ENCODE measurements at regions not wholly inside any gene's neighbourhood (a gene's known extent, or its start where the extent isn't known, plus 50 kb on each side); places are given as distances from the start of the nearest gene placed in this dataset.

GRCh38 chrX:39839371-39839770, 258.4 kb downstream of the BCOR start:
- no peak overlapping the region for H3K27ac ChIP-seq (ENCODE audit: low read depth, low read length)
- H3K4me3 ChIP-seq (ENCODE audit: low read length) = no peak overlapping the region
- WGBS = 76% methylated on average over 6 of the region's 6 CpGs

GRCh38 chrX:39840133-39840532, 257.6 kb downstream of the BCOR start:
- H3K9ac ChIP-seq (ENCODE audit: low read depth, low read length) = no peak overlapping the region
- no peak overlapping the region for H3K27ac ChIP-seq (ENCODE audit: low read depth, low read length)
- 92% methylated on average over 14 of the region's 14 CpGs for WGBS
- no peak overlapping the region for H3K4me3 ChIP-seq (ENCODE audit: low read length)
- no peaks in the 10 kb centered on the region for H3K27me3 ChIP-seq (ENCODE audit: insufficient read depth, low read length)
- H3K36me3 ChIP-seq (ENCODE audit: insufficient read depth, low read length) = no peaks in the 10 kb centered on the region
- no peaks in the 10 kb centered on the region for H3K9me3 ChIP-seq (ENCODE audit: insufficient read depth, low read depth, low read length)
- H3K4me1 ChIP-seq (ENCODE audit: insufficient read depth, low read length) = peaks cover 8% of the 10 kb centered on the region; the same call in 1 of the 2 replicates

More at GRCh38 chrX:39839371-39839770, 258.4 kb downstream of the BCOR start:
- no peaks in the 10 kb centered on the region for H3K9me3 ChIP-seq (ENCODE audit: insufficient read depth, low read depth, low read length)
- no peaks in the 10 kb centered on the region for H3K36me3 ChIP-seq (ENCODE audit: insufficient read depth, low read length)
- H3K4me1 ChIP-seq (ENCODE audit: insufficient read depth, low read length) = peaks cover 8% of the 10 kb centered on the region; the same call in 1 of the 2 replicates
- H3K9ac ChIP-seq (ENCODE audit: low read depth, low read length) = no peak overlapping the region
- H3K27me3 ChIP-seq (ENCODE audit: insufficient read depth, low read length) = no peaks in the 10 kb centered on the region

GRCh38 chrX:39840581-39841093, 257.1 kb downstream of the BCOR start:
- WGBS = 95% methylated on average over 20 of the region's 20 CpGs
- H3K4me1 ChIP-seq (ENCODE audit: insufficient read depth, low read length) = peaks cover 8% of the 10 kb centered on the region; the same call in 1 of the 2 replicates
- H3K9me3 ChIP-seq (ENCODE audit: insufficient read depth, low read depth, low read length) = no peaks in the 10 kb centered on the region
- H3K36me3 ChIP-seq (ENCODE audit: insufficient read depth, low read length) = no peaks in the 10 kb centered on the region
- no peaks in the 10 kb centered on the region for H3K27me3 ChIP-seq (ENCODE audit: insufficient read depth, low read length)
- no peak overlapping the region for H3K9ac ChIP-seq (ENCODE audit: low read depth, low read length)
- no peak overlapping the region for H3K27ac ChIP-seq (ENCODE audit: low read depth, low read length)
- no peak overlapping the region for H3K4me3 ChIP-seq (ENCODE audit: low read length)

- no peaks in the 10 kb centered on the region for H3K27me3 ChIP-seq (ENCODE audit: insufficient read depth, low read length)
- H3K9me3 ChIP-seq (ENCODE audit: insufficient read depth, low read depth, low read length) = no peaks in the 10 kb centered on the region
- no peaks in the 10 kb centered on the region for H3K36me3 ChIP-seq (ENCODE audit: insufficient read depth, low read length)
- no peak overlapping the region for H3K9ac ChIP-seq (ENCODE audit: low read depth, low read length)
- 24% methylated on average over 6 of the region's 6 CpGs for WGBS
- no peak overlapping the region for H3K4me3 ChIP-seq (ENCODE audit: low read length)
- peaks cover 8% of the 10 kb centered on the region; the same call in 1 of the 2 replicates for H3K4me1 ChIP-seq (ENCODE audit: insufficient read depth, low read length)
- no peak overlapping the region for H3K27ac ChIP-seq (ENCODE audit: low read depth, low read length)
Observed at GRCh38 chrX:39841604-39842003, 256.2 kb downstream of the BCOR start.

- Histone ChIP-seq H3K9ac (ENCODE audit: low read depth, low read length) (no peak overlapping the region), H3K9me3 (ENCODE audit: insufficient read depth, low read depth, low read length) (no peaks in the 10 kb centered on the region), H3K27me3 (ENCODE audit: insufficient read depth, low read length) (no peaks in the 10 kb centered on the region), H3K4me3 (ENCODE audit: low read length) (no peak overlapping the region), H3K27ac (ENCODE audit: low read depth, low read length) (no peak overlapping the region), H3K36me3 (ENCODE audit: insufficient read depth, low read length) (no peaks in the 10 kb centered on the region), H3K4me1 (ENCODE audit: insufficient read depth, low read length) (peaks cover 8% of the 10 kb centered on the region; the same call in 1 of the 2 replicates)
- WGBS = 92% methylated on average over 7 of the region's 10 CpGs
Observed at GRCh38 chrX:39842281-39842973, 255.3 kb downstream of the BCOR start.

GRCh38 chrX:39843318-39843717, 254.4 kb downstream of the BCOR start:
- Histone ChIP-seq H3K9me3 (ENCODE audit: insufficient read depth, low read depth, low read length) (no peaks in the 10 kb centered on the region), H3K27ac (ENCODE audit: low read depth, low read length) (no peak overlapping the region), H3K9ac (ENCODE audit: low read depth, low read length) (no peak overlapping the region), H3K27me3 (ENCODE audit: insufficient read depth, low read length) (no peaks in the 10 kb centered on the region), H3K36me3 (ENCODE audit: insufficient read depth, low read length) (no peaks in the 10 kb centered on the region), H3K4me3 (ENCODE audit: low read length) (no peak overlapping the region), H3K4me1 (ENCODE audit: insufficient read depth, low read length) (peaks cover 8% of the 10 kb centered on the region; the same call in 1 of the 2 replicates)
- 86% methylated on average over 4 of the region's 4 CpGs for whole genome bisulfite sequencing

GRCh38 chrX:39845233-39845632, 252.5 kb downstream of the BCOR start:
- H3K27me3 ChIP-seq (ENCODE audit: insufficient read depth, low read length) = no peaks in the 10 kb centered on the region
- no peak overlapping the region for H3K27ac ChIP-seq (ENCODE audit: low read depth, low read length)
- H3K9ac ChIP-seq (ENCODE audit: low read depth, low read length) = no peak overlapping the region
- no peak overlapping the region for H3K4me3 ChIP-seq (ENCODE audit: low read length)
- no peaks in the 10 kb centered on the region for H3K9me3 ChIP-seq (ENCODE audit: insufficient read depth, low read depth, low read length)
- H3K36me3 ChIP-seq (ENCODE audit: insufficient read depth, low read length) = no peaks in the 10 kb centered on the region
- WGBS = 92% methylated on average over 9 of the region's 9 CpGs
- H3K4me1 ChIP-seq (ENCODE audit: insufficient read depth, low read length) = peaks cover 11% of the 10 kb centered on the region; the same call in 1 of the 2 replicates

- Histone ChIP-seq H3K27ac (ENCODE audit: low read depth, low read length) (no peak overlapping the region), H3K36me3 (ENCODE audit: insufficient read depth, low read length) (no peaks in the 10 kb centered on the region), H3K9me3 (ENCODE audit: insufficient read depth, low read depth, low read length) (no peaks in the 10 kb centered on the region), H3K27me3 (ENCODE audit: insufficient read depth, low read length) (no peaks in the 10 kb centered on the region), H3K9ac (ENCODE audit: low read depth, low read length) (no peak overlapping the region), H3K4me3 (ENCODE audit: low read length) (no peak overlapping the region), H3K4me1 (ENCODE audit: insufficient read depth, low read length) (peaks cover 20% of the 10 kb centered on the region)
- 90% methylated on average over 2 of the region's 4 CpGs for WGBS
Observed at GRCh38 chrX:39846460-39846859, 251.3 kb downstream of the BCOR start.

GRCh38 chrX:39848243-39848642, 249.5 kb downstream of the BCOR start:
- Histone ChIP-seq H3K9me3 (ENCODE audit: insufficient read depth, low read depth, low read length) (no peaks in the 10 kb centered on the region), H3K4me3 (ENCODE audit: low read length) (no peak overlapping the region), H3K9ac (ENCODE audit: low read depth, low read length) (no peak overlapping the region), H3K27me3 (ENCODE audit: insufficient read depth, low read length) (no peaks in the 10 kb centered on the region), H3K27ac (ENCODE audit: low read depth, low read length) (no peak overlapping the region), H3K36me3 (ENCODE audit: insufficient read depth, low read length) (no peaks in the 10 kb centered on the region), H3K4me1 (ENCODE audit: insufficient read depth, low read length) (peaks cover 32% of the 10 kb centered on the region)
- 57% methylated on average over 4 of the region's 5 CpGs for whole genome bisulfite sequencing

- H3K4me1 ChIP-seq (ENCODE audit: insufficient read depth, low read length) = peaks cover 36% of the 10 kb centered on the region
- H3K27me3 ChIP-seq (ENCODE audit: insufficient read depth, low read length) = no peaks in the 10 kb centered on the region
- H3K36me3 ChIP-seq (ENCODE audit: insufficient read depth, low read length) = no peaks in the 10 kb centered on the region
- H3K27ac ChIP-seq (ENCODE audit: low read depth, low read length) = no peak overlapping the region
- no peaks in the 10 kb centered on the region for H3K9me3 ChIP-seq (ENCODE audit: insufficient read depth, low read depth, low read length)
- WGBS = 86% methylated on average over 7 of the region's 7 CpGs
- no peak overlapping the region for H3K9ac ChIP-seq (ENCODE audit: low read depth, low read length)
- H3K4me3 ChIP-seq (ENCODE audit: low read length) = no peak overlapping the region
Observed at GRCh38 chrX:39848900-39849299, 248.9 kb downstream of the BCOR start.

- Histone ChIP-seq H3K36me3 (ENCODE audit: insufficient read depth, low read length) (no peaks in the 10 kb centered on the region), H3K9me3 (ENCODE audit: insufficient read depth, low read depth, low read length) (no peaks in the 10 kb centered on the region), H3K4me1 (ENCODE audit: insufficient read depth, low read length) (peaks cover 41% of the 10 kb centered on the region), H3K4me3 (ENCODE audit: low read length) (no peak overlapping the region), H3K27me3 (ENCODE audit: insufficient read depth, low read length) (no peaks in the 10 kb centered on the region), H3K27ac (ENCODE audit: low read depth, low read length) (peak overlapping the region; percentile 61; the same call in 1 of the 2 replicates), H3K9ac (ENCODE audit: low read depth, low read length) (no peak overlapping the region)
- WGBS = 85% methylated on average over 4 of the region's 4 CpGs
Observed at GRCh38 chrX:39850209-39850608, 247.5 kb downstream of the BCOR start.

Data from HUES64 (cell line).